ENCODE measurements at regions not wholly inside any gene's neighbourhood (a gene's known extent, or its start where the extent isn't known, plus 50 kb on each side); places are given as distances from the start of the nearest gene placed in this dataset.

DNA sequence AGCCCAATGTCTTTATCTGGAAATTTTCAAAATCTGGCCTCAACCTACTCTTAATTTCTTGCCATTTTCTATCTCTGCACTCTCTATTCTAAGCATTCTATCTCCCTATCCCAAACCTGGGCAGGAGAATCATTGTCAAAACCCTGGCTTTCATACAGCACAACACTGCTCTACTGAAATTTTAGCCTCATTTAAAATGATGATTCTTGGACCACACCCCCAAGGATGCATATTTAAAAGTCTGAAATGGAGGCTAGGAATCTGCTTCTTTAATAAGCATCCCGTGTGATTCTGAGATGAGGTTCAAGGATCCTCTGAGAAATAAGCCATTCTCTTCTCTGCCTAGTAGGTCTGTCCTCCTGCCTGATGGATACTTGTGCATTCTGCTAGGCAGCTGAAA lies 50.8 kb upstream of the EGR2 start (continued):
- TF ChIP-seq USF1 (IDR thresholded peaks at IDR 0.05; ENCODE audit: borderline replicate concordance, extremely low read length, insufficient read depth, low read depth, low read length) (no peak), WRNIP1 (IDR thresholded peaks at IDR 0.05; ENCODE audit: borderline replicate concordance, low read depth, low read length) (no peak), NFXL1 (IDR thresholded peaks at IDR 0.05; ENCODE audit: borderline replicate concordance) (no peak), LARP7 (IDR thresholded peaks at IDR 0.05) (no peak)

- RAD21 ChIA-PET (ENCODE audit: unreplicated experiment): no interaction called here
- ATAC-seq (no peak), FAIRE-seq (no peak), DNase-seq (ENCODE audit: low read depth, low spot score) (no peak)
- Histone ChIP-seq H3K9ac (ENCODE audit: control insufficient read depth, insufficient read depth, low read length) (no peak overlapping the region), H2AFZ (ENCODE audit: control insufficient read depth, low read depth, low read length) (no peak overlapping the region), H3K4me1 (ENCODE audit: control insufficient read depth, insufficient read depth, low read length) (peaks cover 5% of the 10 kb centered on the region; the same call in 1 of the 2 replicates), H3K9me3 (replicated peaks; ENCODE audit: control insufficient read depth, insufficient read depth, low read length) (no peaks in the 10 kb centered on the region), H4K20me1 (ENCODE audit: control insufficient read depth, insufficient read depth) (no peaks in the 10 kb centered on the region), H3K36me3 (ENCODE audit: control insufficient read depth in 2 of 2, insufficient read depth in 2 of 2, low read length in 1 of 2) (no peaks in the 10 kb centered on the region), H3K4me2 (ENCODE audit: control insufficient read depth, insufficient read depth) (no peak overlapping the region), H3K27ac (ENCODE audit: control insufficient read depth, insufficient read depth) (no peak overlapping the region), H3K79me2 (ENCODE audit: control insufficient read depth, insufficient read depth, low read length) (no peaks in the 10 kb centered on the region), H3K27me3 (replicated peaks in 1 of 2; ENCODE audit: control insufficient read depth in 2 of 2, insufficient read depth in 2 of 2, low read length in 1 of 2) (no peaks in the 10 kb centered on the region), H3K4me3 (no peak overlapping the region)
- intact Hi-C loops (cut with micrococcal nuclease; ENCODE audit: unreplicated experiment) (no loop called here), in situ Hi-C loops (cut with MboI) (no loop called here)
- CTCF ChIA-PET: interaction anchor here (1.0 kb wide), 1 partner anchor 13 kb away, joined by 3 read pairs; no protein-coding TSS in a partner anchor
- SMC1A ChIA-PET (ENCODE audit: uncharacterized antibody, unreplicated experiment): interaction anchor here (0.8 kb wide), 1 partner anchor 40 kb away, joined by 3 read pairs; no protein-coding TSS in a partner anchor
- no TSS peak for BruUV-seq (replicated peaks)
- no peak for TF ChIP-seq WRNIP1 (IDR thresholded peaks at IDR 0.05; ENCODE audit: borderline replicate concordance, low read depth, low read length)
- TF ChIP-seq USF1 (IDR thresholded peaks at IDR 0.05; ENCODE audit: borderline replicate concordance, extremely low read length, insufficient read depth, low read depth, low read length): no peak
- TF ChIP-seq SMARCA5 (IDR thresholded peaks at IDR 0.05): no peak
- TF ChIP-seq PAX8 (IDR thresholded peaks at IDR 0.05): no peak
- no peak for TF ChIP-seq SREBF1 (IDR thresholded peaks at IDR 0.05; ENCODE audit: low read length)
- no peak for TF ChIP-seq NFYA (IDR thresholded peaks at IDR 0.05; ENCODE audit: borderline replicate concordance, low read depth, low read length)
- no peak for TF ChIP-seq PAX5 (IDR thresholded peaks at IDR 0.05; ENCODE audit: borderline replicate concordance, low read depth, low read length)
- TF ChIP-seq MEF2B (IDR thresholded peaks at IDR 0.05; ENCODE audit: partially characterized antibody, poor library complexity, severe bottlenecking): no peak
- no peak for TF ChIP-seq FOS (IDR thresholded peaks at IDR 0.05; ENCODE audit: borderline replicate concordance, extremely low read depth, insufficient read length)
- no peak for TF ChIP-seq IKZF1 (conservative IDR thresholded peaks at IDR 0.05)
- no peak for TF ChIP-seq RAD21 (IDR thresholded peaks at IDR 0.05; ENCODE audit: insufficient read depth, low read depth, low read length)
- TF ChIP-seq KDM1A (IDR thresholded peaks at IDR 0.05; ENCODE audit: borderline replicate concordance): no peak
- TF ChIP-seq, protein P1, sequence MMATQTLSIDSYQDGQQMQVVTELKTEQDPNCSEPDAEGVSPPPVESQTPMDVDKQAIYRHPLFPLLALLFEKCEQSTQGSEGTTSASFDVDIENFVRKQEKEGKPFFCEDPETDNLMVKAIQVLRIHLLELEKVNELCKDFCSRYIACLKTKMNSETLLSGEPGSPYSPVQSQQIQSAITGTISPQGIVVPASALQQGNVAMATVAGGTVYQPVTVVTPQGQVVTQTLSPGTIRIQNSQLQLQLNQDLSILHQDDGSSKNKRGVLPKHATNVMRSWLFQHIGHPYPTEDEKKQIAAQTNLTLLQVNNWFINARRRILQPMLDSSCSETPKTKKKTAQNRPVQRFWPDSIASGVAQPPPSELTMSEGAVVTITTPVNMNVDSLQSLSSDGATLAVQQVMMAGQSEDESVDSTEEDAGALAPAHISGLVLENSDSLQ (IDR thresholded peaks at IDR 0.05): no peak
- no peak for TF ChIP-seq ATF7 (IDR thresholded peaks at IDR 0.05; ENCODE audit: low read depth)
- TF ChIP-seq MEF2A (IDR thresholded peaks at IDR 0.05; ENCODE audit: insufficient read depth, low read depth, low read length): no peak
- TF ChIP-seq RB1 (IDR thresholded peaks at IDR 0.05; ENCODE audit: borderline replicate concordance): no peak
- no peak for TF ChIP-seq IRF4 (IDR thresholded peaks at IDR 0.05; ENCODE audit: low read depth, low read length)
- no peak for TF ChIP-seq EP300 (IDR thresholded peaks at IDR 0.05; ENCODE audit: borderline replicate concordance in 1 of 2, control insufficient read depth in 1 of 2, low read depth in 2 of 2, low read length in 2 of 2)
- POLR2A ChIA-PET: no interaction called here
- 19% methylated on average over 2 of the region's 2 CpGs for WGBS (ENCODE audit: insufficient coverage, insufficient replicate concordance, low lambda C conversion rate, missing lambda C conversion rate)
Observed at GRCh38 chr10:62866451-62866850, 50.3 kb upstream of the EGR2 start.
